SU-DHL-6 (cell line): ENCODE measurements at regions not wholly inside any gene's neighbourhood (a gene's known extent, or its start where the extent isn't known, plus 50 kb on each side); places are given as distances from the start of the nearest gene placed in this dataset.

Source experiments
- H2AFZ ChIP-seq: fragments of 200-600 bp; sonication (generic); 2 replicates; pipeline ENCODE4 v1.6.1; 2014; ENCODE audit warnings: low read depth, mild to moderate bottlenecking, moderate library complexity, mixed read lengths, antibody characterized with exemption, low read length; ENCODE audit not compliant: severe bottlenecking
- H3F3A ChIP-seq: fragments of 200-600 bp; shearing (Covaris generic); 2 replicates; pipeline ENCODE4 v1.6.0; 2016; ENCODE audit warnings: antibody characterized with exemption, mild to moderate bottlenecking; ENCODE audit not compliant: insufficient read depth
- H3K27ac ChIP-seq: fragments of 200-600 bp; sonication (generic); 2 replicates; pipeline ENCODE4 v1.5.1; 2016; ENCODE audit warnings: low read depth, mild to moderate bottlenecking, low read length, moderate library complexity, mixed read lengths
- H3K27me3 ChIP-seq: fragments of 200-600 bp; sonication (generic), shearing (Covaris generic); 2 replicates; pipeline ENCODE4 v1.6.0; 2014; ENCODE audit warnings: mild to moderate bottlenecking, low read length
- H3K36me3 ChIP-seq: fragments of 200-600 bp; sonication (generic); 2 replicates; pipeline ENCODE4 v1.6.1; 2014; ENCODE audit warnings: mild to moderate bottlenecking, low read length, mixed read lengths
- H3K4me2 ChIP-seq: fragments of 300-600, 200-600 bp; shearing (Covaris generic), sonication (generic); 2 replicates; pipeline ENCODE4 v1.6.0; 2014; ENCODE audit warnings: low read length, low read depth, mild to moderate bottlenecking; ENCODE audit not compliant: poor library complexity, severe bottlenecking
- H3K4me3 ChIP-seq: fragments of 200-600 bp; sonication (generic); 2 replicates; pipeline ENCODE4 v1.5.1; 2014; ENCODE audit warnings: antibody characterized with exemption, low read length, mild to moderate bottlenecking, mixed read lengths; ENCODE audit not compliant: insufficient read depth, poor library complexity, severe bottlenecking
- H3K79me2 ChIP-seq: fragments of 200-600 bp; sonication (generic); 2 replicates; pipeline ENCODE4 v1.6.1; 2014; ENCODE audit warnings: mild to moderate bottlenecking, low read length, moderate library complexity; ENCODE audit not compliant: insufficient read depth
- H3K9ac ChIP-seq: fragments of 200-600 bp; sonication (generic); 2 replicates; pipeline ENCODE4 v1.7.0; 2014; ENCODE audit warnings: mild to moderate bottlenecking, low read length
- H3K9me2 ChIP-seq: fragments of 200-600 bp; sonication (generic); replicated peaks from 2 replicates; pipeline ENCODE4 v1.6.1; 2014; ENCODE audit warnings: low read length; ENCODE audit not compliant: insufficient read depth
- H3K9me3 ChIP-seq: fragments of 200-600 bp; sonication (generic); 2 replicates; pipeline ENCODE4 v1.6.1; 2014; ENCODE audit warnings: low read length, mixed read lengths; ENCODE audit not compliant: insufficient read depth
- H4K20me1 ChIP-seq: fragments of 200-600 bp; sonication (generic); 2 replicates; pipeline ENCODE4 v1.6.1; 2014; ENCODE audit warnings: low read depth, mild to moderate bottlenecking, antibody characterized with exemption, low read length, moderate library complexity, mixed read lengths
- EZH2phosphoT487 ChIP-seq: fragments of 200-600 bp; sonication (generic), shearing (Covaris generic); conservative IDR thresholded peaks from 2 replicates; pipeline ENCODE4 v1.6.1; 2018; ENCODE audit warnings: mild to moderate bottlenecking, antibody characterized with exemption, low read length, moderate library complexity, mixed read lengths
- TF ChIP-seq, protein P1 (sequence below): fragments of 200-600 bp; sonication (generic); IDR thresholded peaks from one replicate; pipeline ENCODE4 v1.5.1; 2017; ENCODE audit warnings: antibody characterized with exemption, mild to moderate bottlenecking, low read length, moderate library complexity; ENCODE audit not compliant: insufficient read depth, poor library complexity, severe bottlenecking

DNA sequence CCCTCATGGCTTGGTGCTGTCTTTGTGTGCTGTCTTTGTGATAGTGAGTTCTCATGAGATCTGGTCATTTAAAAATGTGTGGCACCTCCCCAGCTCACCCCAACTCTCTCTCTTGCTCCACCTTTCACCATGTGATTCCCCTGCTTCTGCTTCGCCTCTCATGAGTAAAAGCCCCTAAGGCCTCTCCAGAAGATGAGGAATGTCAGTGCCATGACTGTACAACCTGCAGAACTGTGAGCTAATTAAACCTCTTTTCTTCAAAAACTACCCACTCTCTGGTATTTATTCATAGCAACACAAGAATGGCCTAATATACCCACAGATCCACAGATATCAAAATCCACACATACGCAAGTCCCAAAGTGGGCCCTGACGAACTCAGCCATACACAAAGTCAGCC lies 88.9 kb upstream of the PPP2R5A start:
- no peaks in the 10 kb centered on the region for H3K9me2 ChIP-seq
- no peak overlapping the region for H3K4me3 ChIP-seq
- no peaks in the 10 kb centered on the region for H3K36me3 ChIP-seq
- H3K4me2 ChIP-seq, result no peak overlapping the region
- H3K27me3 ChIP-seq, result no peaks in the 10 kb centered on the region
- no peak overlapping the region for H3K27ac ChIP-seq
- H3K9ac ChIP-seq, result no peak overlapping the region
- H4K20me1 ChIP-seq, result no peaks in the 10 kb centered on the region
- H2AFZ ChIP-seq, result no peak overlapping the region
- no peaks in the 10 kb centered on the region for H3F3A ChIP-seq
- no peaks in the 10 kb centered on the region for H3K79me2 ChIP-seq
- no peaks in the 10 kb centered on the region for H3K9me3 ChIP-seq
- TF ChIP-seq, protein P1, sequence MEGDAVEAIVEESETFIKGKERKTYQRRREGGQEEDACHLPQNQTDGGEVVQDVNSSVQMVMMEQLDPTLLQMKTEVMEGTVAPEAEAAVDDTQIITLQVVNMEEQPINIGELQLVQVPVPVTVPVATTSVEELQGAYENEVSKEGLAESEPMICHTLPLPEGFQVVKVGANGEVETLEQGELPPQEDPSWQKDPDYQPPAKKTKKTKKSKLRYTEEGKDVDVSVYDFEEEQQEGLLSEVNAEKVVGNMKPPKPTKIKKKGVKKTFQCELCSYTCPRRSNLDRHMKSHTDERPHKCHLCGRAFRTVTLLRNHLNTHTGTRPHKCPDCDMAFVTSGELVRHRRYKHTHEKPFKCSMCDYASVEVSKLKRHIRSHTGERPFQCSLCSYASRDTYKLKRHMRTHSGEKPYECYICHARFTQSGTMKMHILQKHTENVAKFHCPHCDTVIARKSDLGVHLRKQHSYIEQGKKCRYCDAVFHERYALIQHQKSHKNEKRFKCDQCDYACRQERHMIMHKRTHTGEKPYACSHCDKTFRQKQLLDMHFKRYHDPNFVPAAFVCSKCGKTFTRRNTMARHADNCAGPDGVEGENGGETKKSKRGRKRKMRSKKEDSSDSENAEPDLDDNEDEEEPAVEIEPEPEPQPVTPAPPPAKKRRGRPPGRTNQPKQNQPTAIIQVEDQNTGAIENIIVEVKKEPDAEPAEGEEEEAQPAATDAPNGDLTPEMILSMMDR, result no peak
- TF ChIP-seq EZH2phosphoT487, result no peak

DNA sequence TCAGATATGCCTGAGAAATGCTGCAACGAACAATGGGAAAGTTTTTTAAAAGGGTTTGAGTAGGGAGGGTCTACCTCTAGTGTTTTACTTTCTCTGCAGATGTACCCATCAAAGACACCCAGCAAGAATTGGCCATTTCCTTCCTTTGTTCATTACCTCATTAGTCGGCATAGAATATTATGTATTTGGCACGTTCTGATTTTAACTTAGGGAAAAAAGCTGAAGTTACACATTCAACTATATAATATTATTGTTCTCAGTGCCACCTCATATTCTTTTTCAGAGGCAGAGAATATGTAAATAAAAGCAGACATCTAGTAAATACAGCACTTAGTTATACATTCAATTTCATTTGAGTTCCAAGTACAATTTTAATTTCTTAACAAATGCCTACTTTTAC lies 83.7 kb upstream of the PPP2R5A start:
- no peaks in the 10 kb centered on the region for H4K20me1 ChIP-seq
- H3K4me2 ChIP-seq, result no peak overlapping the region
- TF ChIP-seq, protein P1, result no peak
- no peak for TF ChIP-seq EZH2phosphoT487
- no peak overlapping the region for H2AFZ ChIP-seq
- no peak overlapping the region for H3K4me3 ChIP-seq
- no peaks in the 10 kb centered on the region for H3K36me3 ChIP-seq
- no peaks in the 10 kb centered on the region for H3K79me2 ChIP-seq
- no peaks in the 10 kb centered on the region for H3F3A ChIP-seq
- H3K9me2 ChIP-seq, result no peaks in the 10 kb centered on the region
- H3K9me3 ChIP-seq, result no peaks in the 10 kb centered on the region
- H3K27ac ChIP-seq, result no peak overlapping the region
- no peak overlapping the region for H3K9ac ChIP-seq
- H3K27me3 ChIP-seq, result no peaks in the 10 kb centered on the region

DNA sequence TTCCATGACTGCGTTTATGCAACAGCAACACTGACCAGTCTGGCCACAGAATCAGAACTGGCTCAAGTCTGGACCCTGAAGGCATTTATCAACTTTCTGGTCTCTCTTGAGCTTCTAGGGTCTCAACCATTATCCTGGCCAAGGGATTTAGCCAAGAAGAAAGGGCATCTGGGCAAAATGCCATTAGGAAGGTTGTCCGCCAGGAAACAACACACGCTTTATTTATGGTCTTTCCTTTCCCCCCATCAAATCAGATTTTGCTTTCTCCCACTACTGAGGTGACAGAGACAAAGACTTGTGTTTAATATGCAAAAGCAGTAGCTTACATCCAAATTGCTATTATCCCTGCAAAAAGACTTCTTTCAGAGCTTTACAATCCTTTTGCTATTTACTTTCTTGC lies 81.6 kb upstream of the PPP2R5A start:
- no peak overlapping the region for H3K9ac ChIP-seq
- no peak overlapping the region for H3K4me2 ChIP-seq
- no peaks in the 10 kb centered on the region for H3K36me3 ChIP-seq
- H3K27me3 ChIP-seq, result no peaks in the 10 kb centered on the region
- TF ChIP-seq EZH2phosphoT487, result no peak
- TF ChIP-seq, protein P1, result no peak
- no peak overlapping the region for H2AFZ ChIP-seq
- H3K27ac ChIP-seq, result no peak overlapping the region
- H3K79me2 ChIP-seq, result no peaks in the 10 kb centered on the region
- no peaks in the 10 kb centered on the region for H4K20me1 ChIP-seq
- H3K9me3 ChIP-seq, result no peaks in the 10 kb centered on the region
- H3K4me3 ChIP-seq, result no peak overlapping the region
- H3K9me2 ChIP-seq, result no peaks in the 10 kb centered on the region
- H3F3A ChIP-seq, result no peaks in the 10 kb centered on the region
